Adrenal gland (tissue), 9 donors: ENCODE measurements at regions not wholly inside any gene's neighbourhood (a gene's known extent, or its start where the extent isn't known, plus 50 kb on each side); places are given as distances from the start of the nearest gene placed in this dataset.
A peak's percentile ranks its signal among the peaks of the same experiment; 100 is the strongest.
"Not testable (repeated sequence)": the region's sequence is repeated elsewhere in the genome, so short reads cannot be mapped to it uniquely, and the experiment has no call there.

ENCODE experiments used
- DNase-seq, 7 donors: peaks; one replicate each; pipeline ENCODE4 v3.0.0-alpha.2; 2019 to 2020
- H3K27ac ChIP-seq, 5 donors: fragments of 200-600 bp; sonication (generic) in 4 of 5; 1 replicate in 3 of 5; 2 replicates in 2 of 5; pipeline versions ENCODE4 v1.5.1 to v1.8.0; 2016 to 2020; ENCODE audit warnings: mild to moderate bottlenecking in 1 of 5
- H3K27me3 ChIP-seq: fragments of 200-600 bp; 2 replicates; pipeline ENCODE4 v1.8.0; 2021
- H3K36me3 ChIP-seq, 2 donors: fragments of 200-600 bp; replicated peaks in 1 of 2; 1 replicate in 1 of 2; 2 replicates in 1 of 2; pipeline versions ENCODE4 v1.5.1 to v1.8.0; 2018 to 2022
- H3K4me1 ChIP-seq, 2 donors: fragments of 200-600 bp; replicated peaks in 1 of 2; 1 replicate in 1 of 2; 2 replicates in 1 of 2; pipeline versions ENCODE4 v1.5.1 to v1.8.0; 2018 to 2021
- H3K4me3 ChIP-seq, 4 donors: fragments of 200-600 bp; sonication (generic) in 3 of 4; one replicate each; pipeline ENCODE4 v1.5.1; 2016 to 2018
- H3K9me3 ChIP-seq, 3 donors: fragments of 200-600 bp; sonication (generic) in 1 of 3; replicated peaks in 1 of 3; 1 replicate in 2 of 3; 2 replicates in 1 of 3; pipeline versions ENCODE4 v1.5.1 to v1.8.0; 2016 to 2021
- POLR2A ChIP-seq, 2 donors: fragments of 450-650 bp; IDR thresholded peaks; one replicate each; pipeline ENCODE4 v1.6.1; 2017; ENCODE audit warnings: antibody characterized with exemption in 2 of 2, mild to moderate bottlenecking in 2 of 2, moderate library complexity in 1 of 2
- WGBS, 4 donors: extraction: QIAGEN DNeasy Blood & Tissue Kit in 2 of 4; methylation state at CpG; one replicate each; pipeline versions ENCODE4 v1.1.5 to v1.1.7; 2013 to 2017; 5-methylcytosine and 5-hydroxymethylcytosine counted together
- intact Hi-C, 2 donors: fragments of 100-400 bp; cut with DNase I; formaldehyde crosslinking; loops; one replicate each; pipeline versions ENCODE4 v1.14.1 to v1.15.0; 2022 to 2023
- TF ChIP-seq, protein P1 (sequence below), 6 experiments: fragments of 450-650 bp in 4 of 6; fragments of 200-600 bp in 2 of 6; sonication (generic) in 1 of 6; IDR thresholded peaks; 1 replicate in 5 of 6; 2 replicates in 1 of 6; pipeline versions ENCODE4 v1.5.1 to v1.8.0; 2016 to 2021; ENCODE audit warnings: antibody characterized with exemption in 6 of 6, mild to moderate bottlenecking in 2 of 6, moderate library complexity in 1 of 6
- donor health status: healthy with polysubstance abuse.
- donor health status: Bipolar disorder and iron deficiency.
- donor health status: DM: yes; HTN: yes; CAD: no.
- donor health status: DM: no; HTN: no; CAD: no.
- donor health status: DM: no; HTN: no; CAD: no.

DNA sequence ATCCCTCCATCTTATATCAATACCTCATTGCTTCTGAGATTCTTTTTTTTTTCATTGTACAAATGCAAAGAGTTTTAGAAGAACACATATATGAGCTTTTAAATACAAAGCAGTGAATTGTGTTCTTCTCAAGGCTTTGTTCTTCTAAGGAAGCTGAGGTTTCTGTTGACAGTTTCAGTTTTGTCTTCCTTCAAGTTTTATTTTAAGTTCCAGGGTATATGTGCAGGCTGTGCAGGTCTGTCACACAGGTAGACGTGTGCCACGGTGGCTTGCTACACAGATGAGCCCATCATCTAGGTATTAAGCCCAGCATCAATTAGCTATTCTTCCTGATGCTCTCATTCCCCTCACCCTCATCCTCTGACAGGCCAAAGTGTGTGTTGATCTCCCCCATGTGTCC lies 201.2 kb upstream of the DIPK2B start:
- intact Hi-C loops: no loop called here
- no peaks in the 10 kb centered on the region for H3K9me3 ChIP-seq
- H3K27ac ChIP-seq: no peak overlapping the region
- DNase-seq: no peak
- no peaks in the 10 kb centered on the region for H3K4me1 ChIP-seq
- peaks cover 7% of the 10 kb centered on the region for H3K27me3 ChIP-seq
- no peak overlapping the region for H3K4me3 ChIP-seq
- WGBS, 4 donors: 48 to 83% (median 66%) methylated on average over 2 of the region's 2 CpGs
- TF ChIP-seq POLR2A (IDR thresholded peaks at IDR 0.05): no peak
- H3K36me3 ChIP-seq: no peaks in the 10 kb centered on the region

DNA sequence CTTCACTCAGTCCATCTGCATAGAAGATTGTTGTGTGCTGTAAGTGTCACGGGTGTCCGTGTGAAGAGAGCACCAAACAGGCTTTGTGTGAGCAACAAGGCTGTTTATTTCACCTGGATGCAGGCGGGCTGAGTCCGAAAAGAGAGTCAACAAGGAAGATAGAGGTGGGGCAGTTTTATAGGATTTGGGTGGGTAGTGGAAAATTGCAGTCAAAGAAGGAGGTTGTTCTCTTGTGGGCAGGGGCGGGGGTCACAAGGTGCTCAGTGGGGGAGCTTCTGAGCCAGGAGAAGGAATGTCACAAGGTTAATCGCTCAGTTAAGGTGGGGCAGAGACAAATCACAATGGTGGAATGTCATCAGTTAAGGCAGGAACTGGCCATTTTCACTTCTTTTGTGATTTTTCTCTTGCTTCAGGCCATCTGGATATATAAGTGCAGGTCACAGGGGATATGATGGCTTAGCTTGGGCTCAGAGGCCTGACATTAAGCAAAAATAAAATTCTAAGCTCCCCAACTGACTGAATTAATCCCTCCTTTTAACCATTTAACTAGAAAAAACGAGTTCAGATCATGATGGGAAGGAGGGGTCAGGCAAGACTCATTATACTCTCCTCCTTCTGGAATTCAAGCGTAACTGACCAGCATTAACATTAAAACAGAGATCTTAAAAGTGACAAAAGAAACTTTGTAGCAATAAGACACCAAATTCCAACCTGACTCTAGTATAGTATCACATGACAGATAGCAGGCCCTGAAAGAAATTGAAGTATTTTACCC lies 200.5 kb upstream of the DIPK2B start:
- H3K9me3 ChIP-seq, H3K27ac ChIP-seq, H3K36me3 ChIP-seq, H3K27me3 ChIP-seq, DNase-seq, H3K4me3 ChIP-seq, H3K4me1 ChIP-seq, intact Hi-C loops: not testable (repeated sequence)
- 56 to 87% (median 71%) methylated on average over 8 of the region's 8 CpGs for WGBS, 4 donors

GRCh38 chrX:45400027-45400779 lies 199.5 kb upstream of the DIPK2B start:
- Histone ChIP-seq H3K36me3 (no peaks in the 10 kb centered on the region), H3K4me1 (no peaks in the 10 kb centered on the region), H3K27me3 (peaks cover 7% of the 10 kb centered on the region), H3K9me3 (peaks cover 0 to 6% (median 0%) of the 10 kb centered on the region in 3 donors), H3K4me3 (no peak overlapping the region), H3K27ac (no peak overlapping the region)
- intact Hi-C loops: no loop called here
- WGBS, 4 donors: 51 to 67% (median 58%) methylated on average over 3 of the region's 3 CpGs
- TF ChIP-seq, protein P1, sequence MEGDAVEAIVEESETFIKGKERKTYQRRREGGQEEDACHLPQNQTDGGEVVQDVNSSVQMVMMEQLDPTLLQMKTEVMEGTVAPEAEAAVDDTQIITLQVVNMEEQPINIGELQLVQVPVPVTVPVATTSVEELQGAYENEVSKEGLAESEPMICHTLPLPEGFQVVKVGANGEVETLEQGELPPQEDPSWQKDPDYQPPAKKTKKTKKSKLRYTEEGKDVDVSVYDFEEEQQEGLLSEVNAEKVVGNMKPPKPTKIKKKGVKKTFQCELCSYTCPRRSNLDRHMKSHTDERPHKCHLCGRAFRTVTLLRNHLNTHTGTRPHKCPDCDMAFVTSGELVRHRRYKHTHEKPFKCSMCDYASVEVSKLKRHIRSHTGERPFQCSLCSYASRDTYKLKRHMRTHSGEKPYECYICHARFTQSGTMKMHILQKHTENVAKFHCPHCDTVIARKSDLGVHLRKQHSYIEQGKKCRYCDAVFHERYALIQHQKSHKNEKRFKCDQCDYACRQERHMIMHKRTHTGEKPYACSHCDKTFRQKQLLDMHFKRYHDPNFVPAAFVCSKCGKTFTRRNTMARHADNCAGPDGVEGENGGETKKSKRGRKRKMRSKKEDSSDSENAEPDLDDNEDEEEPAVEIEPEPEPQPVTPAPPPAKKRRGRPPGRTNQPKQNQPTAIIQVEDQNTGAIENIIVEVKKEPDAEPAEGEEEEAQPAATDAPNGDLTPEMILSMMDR (IDR thresholded peaks at IDR 0.05): no peak
- no peak for TF ChIP-seq POLR2A (IDR thresholded peaks at IDR 0.05)
- peak in 1 of 7 donors; percentile 8 for DNase-seq

GRCh38 chrX:45385757-45386156 lies 185.1 kb upstream of the DIPK2B start:
- intact Hi-C loops: no loop called here
- 71 to 83% (median 80%) methylated on average over 2 of the region's 2 CpGs for WGBS, 4 donors
- Histone ChIP-seq H3K4me3 (no peak overlapping the region), H3K9me3 (no peaks in the 10 kb centered on the region), H3K4me1 (no peaks in the 10 kb centered on the region), H3K27me3 (no peaks in the 10 kb centered on the region), H3K36me3 (no peaks in the 10 kb centered on the region), H3K27ac (no peak overlapping the region)
- DNase-seq: no peak
- TF ChIP-seq, protein P1 (IDR thresholded peaks at IDR 0.05): no peak
- no peak for TF ChIP-seq POLR2A (IDR thresholded peaks at IDR 0.05)

DNA sequence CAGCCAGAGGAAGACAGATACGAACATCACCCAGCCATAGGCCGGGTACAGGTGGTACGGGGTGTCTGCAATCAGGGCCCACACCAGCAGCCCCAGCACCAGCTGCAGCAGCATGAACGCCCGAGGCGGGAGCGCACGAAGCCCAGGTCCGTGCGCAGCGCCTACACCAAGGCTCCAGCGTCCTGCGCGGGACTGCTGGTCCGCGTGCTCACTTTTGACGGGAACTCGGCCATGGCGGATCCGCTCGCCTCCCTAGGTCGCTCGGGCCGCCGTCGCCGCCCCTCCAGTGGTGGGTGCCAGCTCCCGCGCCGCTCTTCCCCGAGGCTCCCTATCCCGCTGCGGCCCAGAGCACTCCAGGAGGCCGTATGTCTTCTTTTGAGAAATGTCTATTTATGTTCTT lies 181.2 kb upstream of the DIPK2B start:
- intact Hi-C loops: no loop called here
- H3K27ac ChIP-seq: no peak overlapping the region
- no peak for DNase-seq
- H3K4me1 ChIP-seq: no peaks in the 10 kb centered on the region
- H3K4me3 ChIP-seq: no peak overlapping the region
- WGBS, 4 donors: 71 to 96% (median 85%) methylated on average over 16 to 34 of the region's 34 CpGs
- H3K9me3 ChIP-seq: no peaks in the 10 kb centered on the region
- no peaks in the 10 kb centered on the region for H3K27me3 ChIP-seq
- H3K36me3 ChIP-seq: no peaks in the 10 kb centered on the region
- no peak for TF ChIP-seq POLR2A (IDR thresholded peaks at IDR 0.05)
- TF ChIP-seq, protein P1 (IDR thresholded peaks at IDR 0.05): no peak
